ENCODE measurements at regions not wholly inside any gene's neighbourhood (a gene's known extent, or its start where the extent isn't known, plus 50 kb on each side); places are given as distances from the start of the nearest gene placed in this dataset.

DNA sequence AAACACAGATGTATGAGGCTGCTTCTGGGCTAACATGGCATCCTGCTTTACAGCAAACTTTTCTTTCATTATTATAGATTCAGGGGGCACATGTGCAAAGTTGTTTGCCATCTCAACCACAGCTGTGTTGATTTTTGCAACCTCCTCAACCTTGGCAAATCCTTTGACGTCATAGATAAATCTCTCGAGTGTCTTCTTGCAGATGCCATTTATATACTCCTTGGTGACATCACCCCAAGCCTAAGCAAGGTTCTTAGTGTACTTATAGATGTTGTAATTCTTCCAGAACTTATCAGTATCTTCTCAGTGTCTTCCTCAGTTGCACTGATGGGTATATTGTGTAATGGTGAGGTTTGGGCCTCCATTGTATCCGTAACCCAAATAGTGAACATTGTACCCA, 135.4 kb upstream of the RPH3A start:
- Histone ChIP-seq H3K9me3 (ENCODE audit: control insufficient read depth, insufficient read depth, low read depth, low read length) (no peaks in the 10 kb centered on the region), H3K4me3 (ENCODE audit: low read depth in 2 of 2, low read length in 2 of 2) (no peak overlapping the region), H3K4me1 (ENCODE audit: control insufficient read depth, insufficient read depth, low read length) (no peaks in the 10 kb centered on the region), H3K36me3 (ENCODE audit: control insufficient read depth, insufficient read depth, low read length) (no peaks in the 10 kb centered on the region), H3K27me3 (ENCODE audit: control insufficient read depth, insufficient read depth, low read length) (no peaks in the 10 kb centered on the region; the same call in none of the 2 replicates), H3K27ac (ENCODE audit: low read length) (no peak overlapping the region)
- BruUV-seq (replicated peaks): no TSS peak
- ChIA-PET POLR2A (no interaction called here), CTCF (no interaction called here)
- ATAC-seq (no peak), DNase-seq (ENCODE audit: low read depth, low spot score) (no peak)
- intact Hi-C loops (cut with micrococcal nuclease; ENCODE audit: unreplicated experiment) (no loop called here), in situ Hi-C loops (cut with HindIII; ENCODE audit: low pct_unique_long_range_greater_than_20kb, low sequenced_read_pairs) (no loop called here)
- TF ChIP-seq TCF7L2 (IDR thresholded peaks at IDR 0.05; ENCODE audit: low read depth, low read length) (no peak), SIN3A (IDR thresholded peaks at IDR 0.05; ENCODE audit: borderline replicate concordance, insufficient read depth, low read depth, low read length) (no peak), POLR2AphosphoS5 (IDR thresholded peaks at IDR 0.05; ENCODE audit: low read depth, low read length) (no peak)
- TF ChIP-seq, protein P1, sequence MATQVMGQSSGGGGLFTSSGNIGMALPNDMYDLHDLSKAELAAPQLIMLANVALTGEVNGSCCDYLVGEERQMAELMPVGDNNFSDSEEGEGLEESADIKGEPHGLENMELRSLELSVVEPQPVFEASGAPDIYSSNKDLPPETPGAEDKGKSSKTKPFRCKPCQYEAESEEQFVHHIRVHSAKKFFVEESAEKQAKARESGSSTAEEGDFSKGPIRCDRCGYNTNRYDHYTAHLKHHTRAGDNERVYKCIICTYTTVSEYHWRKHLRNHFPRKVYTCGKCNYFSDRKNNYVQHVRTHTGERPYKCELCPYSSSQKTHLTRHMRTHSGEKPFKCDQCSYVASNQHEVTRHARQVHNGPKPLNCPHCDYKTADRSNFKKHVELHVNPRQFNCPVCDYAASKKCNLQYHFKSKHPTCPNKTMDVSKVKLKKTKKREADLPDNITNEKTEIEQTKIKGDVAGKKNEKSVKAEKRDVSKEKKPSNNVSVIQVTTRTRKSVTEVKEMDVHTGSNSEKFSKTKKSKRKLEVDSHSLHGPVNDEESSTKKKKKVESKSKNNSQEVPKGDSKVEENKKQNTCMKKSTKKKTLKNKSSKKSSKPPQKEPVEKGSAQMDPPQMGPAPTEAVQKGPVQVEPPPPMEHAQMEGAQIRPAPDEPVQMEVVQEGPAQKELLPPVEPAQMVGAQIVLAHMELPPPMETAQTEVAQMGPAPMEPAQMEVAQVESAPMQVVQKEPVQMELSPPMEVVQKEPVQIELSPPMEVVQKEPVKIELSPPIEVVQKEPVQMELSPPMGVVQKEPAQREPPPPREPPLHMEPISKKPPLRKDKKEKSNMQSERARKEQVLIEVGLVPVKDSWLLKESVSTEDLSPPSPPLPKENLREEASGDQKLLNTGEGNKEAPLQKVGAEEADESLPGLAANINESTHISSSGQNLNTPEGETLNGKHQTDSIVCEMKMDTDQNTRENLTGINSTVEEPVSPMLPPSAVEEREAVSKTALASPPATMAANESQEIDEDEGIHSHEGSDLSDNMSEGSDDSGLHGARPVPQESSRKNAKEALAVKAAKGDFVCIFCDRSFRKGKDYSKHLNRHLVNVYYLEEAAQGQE (IDR thresholded peaks at IDR 0.05; ENCODE audit: insufficient read depth in 1 of 2, low read depth in 2 of 2, low read length in 1 of 2): no peak
- TF ChIP-seq, protein P2, sequence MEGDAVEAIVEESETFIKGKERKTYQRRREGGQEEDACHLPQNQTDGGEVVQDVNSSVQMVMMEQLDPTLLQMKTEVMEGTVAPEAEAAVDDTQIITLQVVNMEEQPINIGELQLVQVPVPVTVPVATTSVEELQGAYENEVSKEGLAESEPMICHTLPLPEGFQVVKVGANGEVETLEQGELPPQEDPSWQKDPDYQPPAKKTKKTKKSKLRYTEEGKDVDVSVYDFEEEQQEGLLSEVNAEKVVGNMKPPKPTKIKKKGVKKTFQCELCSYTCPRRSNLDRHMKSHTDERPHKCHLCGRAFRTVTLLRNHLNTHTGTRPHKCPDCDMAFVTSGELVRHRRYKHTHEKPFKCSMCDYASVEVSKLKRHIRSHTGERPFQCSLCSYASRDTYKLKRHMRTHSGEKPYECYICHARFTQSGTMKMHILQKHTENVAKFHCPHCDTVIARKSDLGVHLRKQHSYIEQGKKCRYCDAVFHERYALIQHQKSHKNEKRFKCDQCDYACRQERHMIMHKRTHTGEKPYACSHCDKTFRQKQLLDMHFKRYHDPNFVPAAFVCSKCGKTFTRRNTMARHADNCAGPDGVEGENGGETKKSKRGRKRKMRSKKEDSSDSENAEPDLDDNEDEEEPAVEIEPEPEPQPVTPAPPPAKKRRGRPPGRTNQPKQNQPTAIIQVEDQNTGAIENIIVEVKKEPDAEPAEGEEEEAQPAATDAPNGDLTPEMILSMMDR (IDR thresholded peaks at IDR 0.05): no peak

DNA sequence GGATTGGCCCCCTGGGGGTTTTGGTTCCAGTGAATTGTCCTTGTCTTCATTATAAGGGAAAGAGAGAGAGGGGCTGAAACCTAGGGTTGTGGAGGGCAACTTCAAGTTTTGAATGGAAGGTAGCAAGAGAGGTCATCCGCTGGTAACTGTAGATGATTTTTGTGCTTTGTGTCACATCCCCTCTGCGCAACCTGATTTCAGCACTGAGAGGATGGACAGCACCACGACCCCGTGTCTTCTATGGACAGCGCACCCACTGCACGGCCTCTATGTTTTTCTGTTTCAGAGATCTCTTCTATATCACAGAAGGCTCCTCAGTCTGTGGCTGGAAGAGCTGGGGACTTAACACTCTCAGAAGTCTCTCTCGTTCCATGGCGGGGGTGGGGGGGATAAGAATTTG, 127.0 kb upstream of the RPH3A start:
- DNase-seq (ENCODE audit: low read depth, low spot score): no peak
- ChIA-PET POLR2A (no interaction called here), CTCF (no interaction called here)
- no peaks in the 10 kb centered on the region for H3K36me3 ChIP-seq (ENCODE audit: control insufficient read depth, insufficient read depth, low read length)
- intact Hi-C loops (cut with micrococcal nuclease; ENCODE audit: unreplicated experiment) (no loop called here), in situ Hi-C loops (cut with HindIII; ENCODE audit: low pct_unique_long_range_greater_than_20kb, low sequenced_read_pairs) (no loop called here)
- no peaks in the 10 kb centered on the region; the same call in none of the 2 replicates for H3K27me3 ChIP-seq (ENCODE audit: control insufficient read depth, insufficient read depth, low read length)
- no TSS peak for BruUV-seq (replicated peaks)
- TF ChIP-seq, protein P1 (IDR thresholded peaks at IDR 0.05; ENCODE audit: insufficient read depth in 1 of 2, low read depth in 2 of 2, low read length in 1 of 2): peak; percentile 86 to 90
- TF ChIP-seq SIN3A (IDR thresholded peaks at IDR 0.05; ENCODE audit: borderline replicate concordance, insufficient read depth, low read depth, low read length) (no peak), POLR2AphosphoS5 (IDR thresholded peaks at IDR 0.05; ENCODE audit: low read depth, low read length) (no peak)
- no peaks in the 10 kb centered on the region for H3K4me1 ChIP-seq (ENCODE audit: control insufficient read depth, insufficient read depth, low read length)
- no peak overlapping the region for H3K4me3 ChIP-seq (ENCODE audit: low read depth in 2 of 2, low read length in 2 of 2)
- ATAC-seq: no peak
- no peaks in the 10 kb centered on the region for H3K9me3 ChIP-seq (ENCODE audit: control insufficient read depth, insufficient read depth, low read depth, low read length)
- H3K27ac ChIP-seq (ENCODE audit: low read length): no peak overlapping the region
